CD14-positive monocyte (primary cell): ENCODE measurements at regions not wholly inside any gene's neighbourhood (a gene's known extent, or its start where the extent isn't known, plus 50 kb on each side); places are given as distances from the start of the nearest gene placed in this dataset.

Experiments used
- DNase-seq, 3 donors: peaks; one replicate each; pipeline ENCODE4 v3.0.0-alpha.2; 2011 to 2022
- H2AFZ ChIP-seq: 2 replicates; pipeline ENCODE4 v1.6.0; 2012; ENCODE audit warnings: mild to moderate bottlenecking, low read depth, low read length, inconsistent platforms; ENCODE audit not compliant: insufficient read depth, poor library complexity, severe bottlenecking
- H3K27ac ChIP-seq, 2 donors: 1 replicate in 1 of 2; 2 replicates in 1 of 2; pipeline ENCODE4 v1.5.1; 2012 to 2013; ENCODE audit warnings: low read length in 2 of 2, control low read depth in 1 of 2, inconsistent platforms in 1 of 2, low read depth in 1 of 2, mild to moderate bottlenecking in 1 of 2
- H3K27me3 ChIP-seq, 2 donors: one replicate each; pipeline versions ENCODE4 v1.6.0 to v1.6.1; 2011 to 2013; ENCODE audit warnings: low read length in 2 of 2; ENCODE audit not compliant: control insufficient read depth in 2 of 2, insufficient read depth in 2 of 2
- H3K36me3 ChIP-seq, 2 donors: replicated peaks in 1 of 2; 1 replicate in 1 of 2; 2 replicates in 1 of 2; pipeline versions ENCODE4 v1.5.1 to v1.6.1; 2012 to 2013; ENCODE audit warnings: low read length in 2 of 2, control low read depth in 1 of 2, inconsistent platforms in 1 of 2, mild to moderate bottlenecking in 1 of 2; ENCODE audit not compliant: insufficient read depth in 2 of 2, control insufficient read depth in 1 of 2
- H3K4me1 ChIP-seq, 2 donors: 1 replicate in 1 of 2; 2 replicates in 1 of 2; pipeline versions ENCODE4 v1.5.1 to v1.6.1; 2012 to 2013; ENCODE audit warnings: low read length in 2 of 2, control low read depth in 1 of 2, inconsistent platforms in 1 of 2, mild to moderate bottlenecking in 1 of 2, moderate library complexity in 1 of 2; ENCODE audit not compliant: insufficient read depth in 2 of 2, control insufficient read depth in 1 of 2
- H3K4me2 ChIP-seq: replicated peaks from 2 replicates; pipeline ENCODE3; 2012; ENCODE audit warnings: low read length, moderate library complexity, mild to moderate bottlenecking; ENCODE audit not compliant: poor library complexity, severe bottlenecking; ENCODE audit errors: extremely low read depth
- H3K4me3 ChIP-seq, 3 experiments: fragments of 200-600 bp in 1 of 3; sonication (generic) in 1 of 3; replicated peaks in 1 of 3; 1 replicate in 2 of 3; 2 replicates in 1 of 3; pipeline ENCODE4 v1.5.1; 2011 to 2013; ENCODE audit warnings: low read length in 3 of 3, mild to moderate bottlenecking in 3 of 3, control low read depth in 2 of 3, low read depth in 2 of 3, inconsistent platforms in 1 of 3, moderate library complexity in 1 of 3
- H3K79me2 ChIP-seq: 2 replicates; pipeline ENCODE4 v1.6.0; 2012; ENCODE audit warnings: mild to moderate bottlenecking, control low read depth, inconsistent platforms, low read length, moderate library complexity; ENCODE audit not compliant: insufficient read depth
- H3K9ac ChIP-seq: 2 replicates; pipeline ENCODE4 v1.6.0; 2017; ENCODE audit warnings: low read length, mild to moderate bottlenecking; ENCODE audit not compliant: insufficient read depth, poor library complexity, severe bottlenecking
- H3K9me3 ChIP-seq, 2 donors: replicated peaks in 1 of 2; 1 replicate in 1 of 2; 2 replicates in 1 of 2; pipeline versions ENCODE4 v1.5.1 to v1.6.1; 2012 to 2013; ENCODE audit warnings: low read length in 2 of 2, control low read depth in 1 of 2; ENCODE audit not compliant: control insufficient read depth in 1 of 2, insufficient read depth in 1 of 2
- H4K20me1 ChIP-seq: 2 replicates; pipeline ENCODE4 v1.6.0; 2012; ENCODE audit warnings: mild to moderate bottlenecking, low read length, control low read depth, moderate library complexity; ENCODE audit not compliant: insufficient read depth
- H3K27ac Mint-ChIP-seq, 7 donors: one replicate each; pipeline ENCODE4 v1.8.0; 2020; ENCODE audit warnings: mild to moderate bottlenecking in 7 of 7, mixed read lengths in 7 of 7, moderate library complexity in 6 of 7, inconsistent platforms in 2 of 7
- H3K27me3 Mint-ChIP-seq, 3 donors: one replicate each; pipeline ENCODE4 v1.8.0; 2021 to 2022; ENCODE audit warnings: low read depth in 3 of 3, mild to moderate bottlenecking in 3 of 3, mixed read lengths in 3 of 3, moderate library complexity in 3 of 3, inconsistent platforms in 1 of 3
- H3K36me3 Mint-ChIP-seq, 2 donors: one replicate each; pipeline ENCODE4 v1.8.0; 2020; ENCODE audit warnings: mixed read lengths in 2 of 2, inconsistent platforms in 1 of 2, mild to moderate bottlenecking in 1 of 2
- H3K4me1 Mint-ChIP-seq: one replicate; pipeline ENCODE4 v1.8.0; 2020; ENCODE audit warnings: mild to moderate bottlenecking, mixed read lengths
- H3K4me3 Mint-ChIP-seq, 2 donors: one replicate each; pipeline ENCODE4 v1.8.0; 2020; ENCODE audit warnings: mild to moderate bottlenecking in 2 of 2, mixed read lengths in 2 of 2, moderate library complexity in 1 of 2
- H3K9me3 Mint-ChIP-seq, 7 donors: one replicate each; pipeline ENCODE4 v1.8.0; 2020 to 2022; ENCODE audit warnings: mixed read lengths in 7 of 7, mild to moderate bottlenecking in 6 of 7, moderate library complexity in 6 of 7, inconsistent platforms in 2 of 7
- CTCF ChIP-seq: fragments of 200-600 bp; IDR thresholded peaks from one replicate; pipeline ENCODE4 v1.8.0; 2022; ENCODE audit warnings: antibody characterized with exemption, mild to moderate bottlenecking
- WGBS: methylation state at CpG from one replicate; pipeline ENCODE4 v1.1.5; 2013; ENCODE audit warnings: missing lambda C conversion rate; ENCODE audit not compliant: insufficient coverage; 5-methylcytosine and 5-hydroxymethylcytosine counted together
- intact Hi-C, 2 donors: fragments of 100-400 bp; cut with micrococcal nuclease; formaldehyde crosslinking; loops; one replicate each; pipeline versions ENCODE4 v1.15.0 to v1.15.1; 2023

DNA sequence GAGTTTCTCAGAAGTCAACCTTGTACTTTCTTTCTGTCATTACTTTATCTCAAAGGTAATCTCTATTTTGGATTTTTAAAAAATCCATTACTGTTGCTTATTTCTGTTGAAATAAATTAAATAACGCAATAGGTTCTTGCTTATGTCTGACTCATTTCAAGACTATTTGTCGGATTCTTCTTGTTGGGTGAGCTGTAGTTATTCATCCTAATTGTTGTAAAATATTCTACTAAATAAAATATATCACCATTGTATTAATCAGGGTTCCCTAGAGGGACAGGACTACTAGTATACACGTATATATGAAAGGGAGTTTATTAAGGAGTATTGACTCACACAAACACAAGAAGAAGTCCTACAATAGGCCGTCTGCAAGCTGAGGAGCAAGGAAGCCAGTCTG is 403.9 kb upstream of the CYRIA start:
- no peak overlapping the region for H3K9ac ChIP-seq
- Mint-ChIP-seq H3K9me3 (peaks cover 2 to 15% (median 6%) of the 10 kb centered on the region in 7 donors), H3K36me3 (no peaks in the 10 kb centered on the region), H3K27ac (no peak overlapping the region), H3K27me3 (no peaks in the 10 kb centered on the region), H3K4me1 (no peaks in the 10 kb centered on the region), H3K4me3 (no peak overlapping the region)
- no peaks in the 10 kb centered on the region for H3K36me3 ChIP-seq
- no peak overlapping the region for H3K4me2 ChIP-seq
- H3K9me3 ChIP-seq, result peaks cover 8 to 10% of the 10 kb centered on the region in 2 donors
- H3K27ac ChIP-seq, result no peak overlapping the region
- 100% methylated on average over 1 of the region's 4 CpGs for WGBS
- H3K27me3 ChIP-seq, result no peaks in the 10 kb centered on the region
- no peaks in the 10 kb centered on the region for H3K79me2 ChIP-seq
- DNase-seq, result no peak
- TF ChIP-seq CTCF, result no peak
- H4K20me1 ChIP-seq, result no peaks in the 10 kb centered on the region
- intact Hi-C loops, result no loop called here
- no peaks in the 10 kb centered on the region for H3K4me1 ChIP-seq
- H2AFZ ChIP-seq, result no peak overlapping the region
- no peak overlapping the region for H3K4me3 ChIP-seq

DNA sequence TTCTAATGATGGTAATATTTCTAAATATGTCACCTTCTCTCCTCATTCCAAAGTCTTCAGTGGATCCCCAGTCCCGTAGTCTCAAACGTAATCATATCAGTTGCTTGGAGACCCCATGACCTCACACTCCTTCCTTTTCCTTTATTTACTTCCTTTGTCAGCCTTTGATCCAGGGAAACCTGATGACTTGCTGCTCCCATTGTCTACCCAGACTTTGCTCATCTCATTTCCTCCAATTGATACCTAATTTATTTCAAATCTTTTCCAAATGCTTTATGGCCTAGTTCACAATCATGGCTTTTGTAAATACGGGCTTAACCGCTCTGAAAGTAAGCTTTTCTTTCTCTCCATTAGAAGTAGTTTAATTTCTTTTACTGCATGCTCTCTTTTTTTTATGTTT is 402.4 kb upstream of the CYRIA start:
- Mint-ChIP-seq H3K36me3 (no peaks in the 10 kb centered on the region), H3K27ac (no peak overlapping the region), H3K4me3 (no peak overlapping the region), H3K27me3 (no peaks in the 10 kb centered on the region), H3K4me1 (no peaks in the 10 kb centered on the region), H3K9me3 (peaks cover 2 to 15% (median 6%) of the 10 kb centered on the region in 7 donors)
- Histone ChIP-seq H3K4me2 (no peak overlapping the region), H3K27ac (no peak overlapping the region), H3K9me3 (peaks cover 8 to 10% of the 10 kb centered on the region in 2 donors), H3K27me3 (no peaks in the 10 kb centered on the region), H3K9ac (no peak overlapping the region), H2AFZ (no peak overlapping the region), H4K20me1 (no peaks in the 10 kb centered on the region), H3K79me2 (no peaks in the 10 kb centered on the region), H3K36me3 (no peaks in the 10 kb centered on the region), H3K4me3 (no peak overlapping the region), H3K4me1 (no peaks in the 10 kb centered on the region)
- intact Hi-C loops, result no loop called here
- no peak for DNase-seq
- no peak for TF ChIP-seq CTCF
- WGBS, result 100% methylated on average over 2 of the region's 4 CpGs
